Endothelial cell of umbilical vein (primary cell): ENCODE measurements at regions not wholly inside any gene's neighbourhood (a gene's known extent, or its start where the extent isn't known, plus 50 kb on each side); places are given as distances from the start of the nearest gene placed in this dataset.

Experiments used
- BruUV-seq: library from RNA; stranded (reverse); fragments of 400-500 nt; replicated peaks from 2 replicates; lab custom pipeline; 2021; lab: Mats Ljungman, UMichigan
- CTCF ChIA-PET: fragments of 300-600, 350-600 bp; sonication (Branson Sonifier 250); formaldehyde crosslinking; loops from one replicate; lab custom pipeline; 2021; ENCODE audit warnings: antibody characterized with exemption, inconsistent platforms; lab: Charles Lee
- POLR2A ChIA-PET: fragments of 300-600, 350-600 bp; sonication (Branson Sonifier 250); formaldehyde crosslinking; loops from one replicate; lab custom pipeline; 2021; ENCODE audit warnings: antibody characterized with exemption, inconsistent platforms; lab: Charles Lee
- DNase-seq: peaks from one replicate; pipeline ENCODE4 v3.0.0-alpha.2; 2011; ENCODE audit warnings: low read depth, low spot score
- FAIRE-seq: peaks from 2 replicates; lab custom pipeline; 2011; peaks lifted over from hg19 to GRCh38; lab: Jason Lieb, UNC
- H2AFZ ChIP-seq: 2 replicates; pipeline ENCODE4 v1.6.0; 2012; ENCODE audit warnings: low read depth, low read length, control low read depth, inconsistent platforms
- H3K27ac ChIP-seq: 2 replicates; pipeline ENCODE4 v1.5.1; 2011; ENCODE audit warnings: low read depth, mild to moderate bottlenecking, control low read depth, low read length, moderate library complexity; ENCODE audit not compliant: insufficient read depth
- H3K27me3 ChIP-seq, 2 experiments: 2 replicates each; pipeline versions ENCODE4 v1.6.0 to v1.6.1; 2011; ENCODE audit warnings: low read length in 2 of 2, mixed read lengths in 1 of 2; ENCODE audit not compliant: control insufficient read depth in 2 of 2, insufficient read depth in 2 of 2
- H3K36me3 ChIP-seq, 2 experiments: 2 replicates in 1 of 2; 3 replicates in 1 of 2; pipeline ENCODE4 v1.5.1; 2011; ENCODE audit warnings: low read length in 2 of 2, mild to moderate bottlenecking in 1 of 2, moderate library complexity in 1 of 2; ENCODE audit not compliant: control insufficient read depth in 2 of 2, insufficient read depth in 2 of 2; ENCODE audit errors: extremely low read depth in 1 of 2
- H3K4me1 ChIP-seq: 3 replicates; pipeline ENCODE4 v1.5.1; 2011; ENCODE audit warnings: mild to moderate bottlenecking, low read length; ENCODE audit not compliant: control insufficient read depth, insufficient read depth; ENCODE audit errors: extremely low read depth
- H3K4me2 ChIP-seq: 2 replicates; pipeline ENCODE4 v1.6.1; 2011; ENCODE audit warnings: low read length, control low read depth, mixed read lengths; ENCODE audit not compliant: insufficient read depth
- H3K4me3 ChIP-seq, 3 experiments: fragments of 200-600 bp in 1 of 3; sonication (generic), shearing (Covaris generic) in 1 of 3; replicated peaks in 1 of 3; 2 replicates each; pipeline ENCODE4 v1.5.1; 2011 to 2016; ENCODE audit warnings: control low read depth in 3 of 3, low read length in 3 of 3, mild to moderate bottlenecking in 2 of 3, inconsistent platforms in 1 of 3, low read depth in 1 of 3, moderate library complexity in 1 of 3; ENCODE audit not compliant: insufficient read depth in 1 of 3
- H3K79me2 ChIP-seq: 2 replicates; pipeline ENCODE4 v1.6.0; 2012; ENCODE audit warnings: low read length, inconsistent platforms; ENCODE audit not compliant: control insufficient read depth, insufficient read depth
- H3K9ac ChIP-seq: replicated peaks from 2 replicates; pipeline ENCODE3; 2011; ENCODE audit warnings: low read length, control low read depth; ENCODE audit not compliant: insufficient read depth; ENCODE audit errors: extremely low read depth
- H3K9me1 ChIP-seq: replicated peaks from 3 replicates; pipeline ENCODE4 v1.6.0; 2011; ENCODE audit warnings: mild to moderate bottlenecking, low read length; ENCODE audit not compliant: control insufficient read depth, insufficient read depth; ENCODE audit errors: extremely low read depth
- H3K9me3 ChIP-seq: replicated peaks from 2 replicates; pipeline ENCODE4 v1.5.1; 2012; ENCODE audit warnings: low read length, inconsistent platforms; ENCODE audit not compliant: control insufficient read depth, insufficient read depth
- H4K20me1 ChIP-seq: replicated peaks from 2 replicates; pipeline ENCODE3; 2011; ENCODE audit warnings: mild to moderate bottlenecking, low read length; ENCODE audit not compliant: control insufficient read depth, insufficient read depth; ENCODE audit errors: extremely low read depth
- CTCF ChIP-seq, 2 donors: IDR thresholded peaks; 1 replicate in 1 of 2; 2 replicates in 1 of 2; pipeline ENCODE4 v1.5.1; 2011; ENCODE audit warnings: low read length in 2 of 2, mild to moderate bottlenecking in 2 of 2, moderate library complexity in 2 of 2, control low read depth in 1 of 2, inconsistent platforms in 1 of 2, low read depth in 1 of 2; ENCODE audit not compliant: insufficient read depth in 1 of 2; ENCODE audit errors: extremely low read depth in 1 of 2
- EZH2 ChIP-seq: IDR thresholded peaks from 2 replicates; pipeline ENCODE4 v1.6.1; 2012; ENCODE audit warnings: borderline replicate concordance, low read depth, mild to moderate bottlenecking, moderate library complexity, low read length, inconsistent platforms; ENCODE audit not compliant: severe bottlenecking
- FOS ChIP-seq: IDR thresholded peaks from 2 replicates; pipeline ENCODE4 v1.6.1; 2011; ENCODE audit warnings: mild to moderate bottlenecking, low read length, moderate library complexity, borderline replicate concordance; ENCODE audit not compliant: insufficient read depth
- GATA2 ChIP-seq: IDR thresholded peaks from 2 replicates; pipeline ENCODE4 v1.7.0; 2011; ENCODE audit warnings: low read depth, mild to moderate bottlenecking, moderate library complexity, mixed read lengths, low read length; ENCODE audit not compliant: insufficient read length, insufficient read depth
- JUN ChIP-seq: IDR thresholded peaks from 2 replicates; pipeline ENCODE4 v1.6.1; 2011; ENCODE audit warnings: borderline replicate concordance, low read depth; ENCODE audit not compliant: insufficient read length, insufficient read depth
- MAX ChIP-seq: IDR thresholded peaks from 2 replicates; pipeline ENCODE4 v1.6.1; 2011; ENCODE audit not compliant: insufficient read depth, insufficient read length
- MYC ChIP-seq: IDR thresholded peaks from one replicate; pipeline ENCODE4 v1.6.1; 2011; ENCODE audit warnings: mild to moderate bottlenecking, low read depth, low read length
- POLR2A ChIP-seq: IDR thresholded peaks from 2 replicates; pipeline ENCODE4 v1.6.1; 2012; ENCODE audit warnings: low read depth, mild to moderate bottlenecking, control low read depth, low read length
- POLR2AphosphoS5 ChIP-seq: IDR thresholded peaks from 2 replicates; pipeline ENCODE4 v1.6.1; 2012; ENCODE audit warnings: low read depth, mild to moderate bottlenecking, control low read depth, low read length, moderate library complexity; ENCODE audit not compliant: insufficient read depth
- dilution Hi-C: fragments of 300-500 bp; cut with MboI; formaldehyde crosslinking; loops from one replicate; pipeline ENCODE4 v1.15.0; 2019; ENCODE audit warnings: low sequenced_read_pairs; ENCODE audit not compliant: extremely low pct_ligation_motif_present
- intact Hi-C: fragments of 100-400 bp; cut with micrococcal nuclease; formaldehyde crosslinking; loops from one replicate; pipeline ENCODE4 v1.10.0; 2022

GRCh38 chr3:106529738-106530137 lies 660.9 kb upstream of the CBLB start:
- ChIA-PET CTCF (no interaction called here), POLR2A (no interaction called here)
- TF ChIP-seq GATA2 (no peak), POLR2A (no peak), MYC (no peak), MAX (no peak), JUN (no peak), POLR2AphosphoS5 (no peak)
- Histone ChIP-seq H3K36me3 (no peaks in the 10 kb centered on the region), H2AFZ (no peak overlapping the region), H3K4me2 (no peak overlapping the region), H3K9me1 (no peaks in the 10 kb centered on the region), H3K27ac (no peak overlapping the region), H3K9ac (no peak overlapping the region), H3K9me3 (no peaks in the 10 kb centered on the region), H3K4me3 (no peak overlapping the region), H3K79me2 (no peaks in the 10 kb centered on the region), H3K4me1 (no peaks in the 10 kb centered on the region), H3K27me3 (no peaks in the 10 kb centered on the region), H4K20me1 (no peaks in the 10 kb centered on the region)
- DNase-seq (no peak), FAIRE-seq (no peak)
- intact Hi-C loops, result no loop called here
- no TSS peak for BruUV-seq
- dilution Hi-C loops, result no loop called here

GRCh38 chr3:106530367-106530766 lies 661.6 kb upstream of the CBLB start:
- intact Hi-C loops, result no loop called here

More at GRCh38 chr3:106530367-106530766, 661.6 kb upstream of the CBLB start:
- no peak for TF ChIP-seq CTCF (IDR thresholded peaks at IDR 0.05; ENCODE audit: extremely low read depth in 1 of 2, insufficient read depth in 1 of 2, low read depth in 1 of 2, low read length in 2 of 2)
- no peak for TF ChIP-seq MYC
- TF ChIP-seq JUN, result no peak
- no peak for TF ChIP-seq EZH2
- no peak for TF ChIP-seq GATA2
- no peak for TF ChIP-seq FOS
- TF ChIP-seq MAX, result no peak
- no peak for TF ChIP-seq POLR2AphosphoS5
- TF ChIP-seq POLR2A, result no peak
- dilution Hi-C loops, result no loop called here
- Histone ChIP-seq H3K27me3 (no peaks in the 10 kb centered on the region), H3K36me3 (no peaks in the 10 kb centered on the region), H3K9me1 (no peaks in the 10 kb centered on the region), H3K27ac (no peak overlapping the region), H3K4me3 (no peak overlapping the region), H3K9ac (no peak overlapping the region), H3K4me2 (no peak overlapping the region), H3K79me2 (no peaks in the 10 kb centered on the region), H2AFZ (no peak overlapping the region), H3K4me1 (no peaks in the 10 kb centered on the region), H4K20me1 (no peaks in the 10 kb centered on the region), H3K9me3 (no peaks in the 10 kb centered on the region)
- no peak for FAIRE-seq
- no peak for DNase-seq
- BruUV-seq, result no TSS peak
- CTCF ChIA-PET, result no interaction called here
- POLR2A ChIA-PET, result no interaction called here
